HG02973 (cell line): ENCODE measurements at regions not wholly inside any gene's neighbourhood (a gene's known extent, or its start where the extent isn't known, plus 50 kb on each side); places are given as distances from the start of the nearest gene placed in this dataset.
"Not testable (repeated sequence)": the region's sequence is repeated elsewhere in the genome, so short reads cannot be mapped to it uniquely, and the experiment has no call there.

Experiments
- ATAC-seq: cut with Tn5 transposase; IDR thresholded peaks from one replicate; pipeline ENCODE4 v1.9.1; 2021; ENCODE audit warnings: moderate library complexity; ENCODE audit not compliant: unreplicated experiment

DNA sequence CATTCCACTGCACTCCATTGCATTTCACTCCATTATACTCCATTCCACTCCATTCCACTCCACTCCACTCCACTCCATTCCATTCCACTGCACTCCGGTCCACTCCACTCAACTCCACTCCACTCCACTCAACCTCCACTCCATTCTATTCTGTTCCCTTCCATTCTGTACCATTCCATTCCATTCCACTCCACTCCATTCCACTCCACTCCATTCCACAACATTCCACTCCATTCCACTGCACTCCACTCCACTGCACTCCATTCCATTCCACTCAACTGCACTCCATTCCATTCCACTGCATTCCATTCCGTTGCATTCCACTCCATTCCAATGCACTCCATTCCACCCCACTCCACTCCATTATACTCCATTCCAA, 2565.3 kb upstream of the TPTE start:
- not testable (repeated sequence) for ATAC-seq

DNA sequence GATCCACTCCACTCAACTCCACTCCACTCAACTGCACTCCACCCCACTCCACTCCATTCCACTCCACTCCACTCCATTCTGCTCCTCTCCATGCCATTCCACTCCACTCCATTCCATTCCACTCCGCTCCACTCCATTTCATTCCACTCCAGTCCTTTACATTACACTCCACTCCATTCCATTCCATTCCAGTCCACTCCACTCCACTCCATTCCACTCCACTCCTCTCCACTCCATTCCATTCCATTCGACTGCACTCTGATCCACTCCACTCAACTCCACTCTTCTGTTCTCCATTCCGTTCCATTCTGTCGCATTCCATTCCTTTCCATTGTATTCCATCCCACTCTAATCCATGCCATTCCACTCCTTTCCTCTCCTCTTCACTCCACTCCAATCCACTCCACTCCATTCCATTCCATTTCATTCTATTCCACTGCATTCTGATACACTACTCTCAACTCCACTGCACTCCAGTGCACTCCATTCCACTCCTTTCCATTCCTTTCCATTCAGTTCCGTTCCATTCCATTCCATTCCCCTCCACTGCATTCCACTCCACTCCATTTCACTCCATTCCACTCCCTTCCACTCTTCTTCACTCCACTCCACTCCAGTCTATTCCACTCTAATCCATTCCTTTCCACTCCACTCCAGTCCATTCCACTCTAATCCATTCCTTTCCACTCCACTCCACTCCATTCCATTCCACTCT, 2564.2 kb upstream of the TPTE start:
- ATAC-seq: not testable (repeated sequence)

DNA sequence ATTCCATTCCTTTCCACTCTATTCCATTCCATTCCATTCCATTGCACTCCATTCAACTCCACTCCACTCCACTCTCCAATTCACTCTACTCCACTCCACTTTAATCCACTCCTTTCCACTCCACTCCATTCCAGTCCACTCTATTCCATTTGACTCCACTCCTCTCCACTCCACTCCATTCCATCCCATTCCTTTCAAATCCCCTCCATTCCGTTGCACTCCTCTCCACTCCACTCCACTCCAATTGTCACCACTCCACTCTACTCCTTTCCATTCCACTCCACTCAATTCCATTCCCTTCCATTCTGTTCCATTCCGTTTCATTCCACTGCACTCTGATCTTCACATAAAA, 2563.7 kb upstream of the TPTE start:
- ATAC-seq: no peak
